GM21381 (cell line): ENCODE measurements at regions not wholly inside any gene's neighbourhood (a gene's known extent, or its start where the extent isn't known, plus 50 kb on each side); places are given as distances from the start of the nearest gene placed in this dataset.
"Not testable (repeated sequence)": the region's sequence is repeated elsewhere in the genome, so short reads cannot be mapped to it uniquely, and the experiment has no call there.

Experiments
- ATAC-seq: cut with Tn5 transposase; IDR thresholded peaks from one replicate; pipeline ENCODE4 v1.9.1; 2021; ENCODE audit warnings: mild to moderate bottlenecking, moderate library complexity; ENCODE audit not compliant: unreplicated experiment

DNA sequence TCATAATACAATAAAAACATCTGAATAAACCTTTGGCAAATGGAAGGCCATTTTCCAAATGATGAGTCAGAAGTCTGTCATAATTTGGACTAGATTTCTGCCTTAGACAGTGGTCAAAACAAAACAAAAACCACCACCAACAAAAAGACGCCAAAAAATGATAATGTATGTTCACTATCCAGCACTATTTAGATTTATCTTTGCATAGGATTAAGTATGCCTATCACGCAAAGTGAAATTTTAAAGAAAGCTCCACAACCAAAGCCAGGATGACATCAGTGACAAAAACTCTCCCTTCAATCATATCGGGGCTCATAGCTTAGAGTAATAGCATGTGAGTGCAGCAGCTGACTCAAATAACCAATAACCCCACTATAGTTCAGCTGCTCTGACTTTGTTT lies 201.9 kb downstream of the MOXD1 start:
- no peak for ATAC-seq

DNA sequence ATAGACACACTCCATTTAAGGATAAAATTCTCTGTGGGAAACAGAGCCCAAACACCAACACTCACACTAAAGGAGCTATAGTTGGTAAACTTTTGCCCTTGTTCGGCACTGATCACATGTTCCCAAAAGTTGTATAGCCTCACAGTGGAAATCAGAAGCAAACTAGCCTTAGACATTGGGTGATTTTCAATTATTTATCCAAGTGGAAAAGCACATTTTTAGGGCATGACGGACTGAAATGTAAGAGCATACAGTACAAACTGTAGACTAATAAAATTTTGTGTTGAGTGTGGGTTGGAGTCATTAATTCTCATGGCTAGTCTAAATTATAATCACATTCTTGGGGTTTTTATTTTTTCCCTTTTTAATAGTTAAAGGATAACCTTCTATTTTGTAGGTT lies 202.4 kb downstream of the MOXD1 start:
- no peak for ATAC-seq

DNA sequence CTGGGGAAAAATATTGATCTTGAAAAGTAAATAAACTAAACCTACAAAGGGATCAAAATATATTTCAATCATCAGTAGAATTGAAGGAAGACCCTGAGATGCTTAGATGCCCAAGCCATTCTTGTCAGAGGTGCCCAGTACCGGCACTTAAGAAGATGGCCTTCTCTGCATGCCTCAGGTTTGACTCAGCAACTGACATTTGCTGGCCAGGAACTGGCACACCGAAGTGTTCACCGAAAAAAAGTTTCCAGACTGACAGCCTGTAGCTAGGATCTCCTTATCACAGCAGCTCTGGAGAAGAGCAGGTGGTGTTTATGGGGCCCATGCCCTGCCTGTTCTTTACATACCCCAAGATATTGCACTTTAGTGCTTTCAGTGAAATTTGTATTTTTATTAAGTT lies 203.2 kb downstream of the MOXD1 start:
- no peak for ATAC-seq

GRCh38 chr6:132194529-132194928 lies 206.7 kb downstream of the MOXD1 start:
- ATAC-seq: no peak

GRCh38 chr6:132192631-132193030 lies 208.6 kb downstream of the MOXD1 start:
- no peak for ATAC-seq

DNA sequence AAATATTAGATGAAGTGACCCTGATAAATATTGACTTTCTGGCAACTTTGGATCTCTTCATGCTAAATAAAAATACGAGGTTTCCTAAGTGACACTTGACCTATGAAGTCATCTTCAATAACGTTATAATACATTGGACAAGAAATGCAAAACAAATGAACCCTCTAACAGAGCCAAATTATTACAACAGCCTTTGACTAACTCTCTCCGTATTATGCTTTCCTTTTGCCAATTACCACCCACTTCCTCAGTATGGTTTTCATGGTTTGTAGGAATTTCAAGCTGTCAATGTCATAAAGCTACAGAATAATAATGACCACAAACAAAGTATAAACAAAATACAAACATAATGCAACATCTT lies 210.5 kb downstream of the MOXD1 start:
- ATAC-seq: no peak

GRCh38 chr6:132190097-132190814 lies 211.0 kb downstream of the MOXD1 start:
- ATAC-seq: no peak

- ATAC-seq: no peak
Observed at GRCh38 chr6:132188556-132189264, 212.6 kb downstream of the MOXD1 start.

- ATAC-seq: no peak
Observed at GRCh38 chr6:132187816-132188215, 213.5 kb downstream of the MOXD1 start.

GRCh38 chr6:132184966-132185365 lies 216.3 kb downstream of the MOXD1 start:
- not testable (repeated sequence) for ATAC-seq

- ATAC-seq: no peak
Observed at GRCh38 chr6:132179955-132180354, 221.3 kb downstream of the MOXD1 start.

GRCh38 chr6:132174919-132175318 lies 223.7 kb upstream of the CCN2 start:
- no peak for ATAC-seq

GRCh38 chr6:132168961-132169360 lies 217.8 kb upstream of the CCN2 start:
- ATAC-seq: no peak

- no peak for ATAC-seq
Observed at GRCh38 chr6:132167929-132168892, 217.0 kb upstream of the CCN2 start.

- ATAC-seq: no peak
Observed at GRCh38 chr6:132166526-132167051, 215.4 kb upstream of the CCN2 start.

DNA sequence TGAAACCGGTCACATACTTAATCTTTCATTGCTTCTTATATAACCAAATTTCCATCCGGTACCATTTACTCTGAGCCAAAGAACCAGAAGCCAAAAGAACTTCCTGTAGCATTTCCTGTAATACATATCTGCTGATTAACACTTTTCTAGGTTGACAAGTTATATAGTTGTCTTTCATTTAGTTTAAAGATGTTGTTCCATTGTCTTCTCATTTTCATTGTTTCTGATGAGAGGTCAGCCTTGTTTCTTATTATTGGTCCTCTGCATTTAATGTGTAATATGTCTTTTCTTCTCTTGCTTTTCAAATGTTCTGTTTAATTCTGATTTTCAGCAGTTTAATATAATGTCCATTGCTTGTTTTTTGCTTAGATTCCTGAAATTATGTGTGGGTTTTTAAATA lies 214.5 kb upstream of the CCN2 start:
- ATAC-seq: no peak

DNA sequence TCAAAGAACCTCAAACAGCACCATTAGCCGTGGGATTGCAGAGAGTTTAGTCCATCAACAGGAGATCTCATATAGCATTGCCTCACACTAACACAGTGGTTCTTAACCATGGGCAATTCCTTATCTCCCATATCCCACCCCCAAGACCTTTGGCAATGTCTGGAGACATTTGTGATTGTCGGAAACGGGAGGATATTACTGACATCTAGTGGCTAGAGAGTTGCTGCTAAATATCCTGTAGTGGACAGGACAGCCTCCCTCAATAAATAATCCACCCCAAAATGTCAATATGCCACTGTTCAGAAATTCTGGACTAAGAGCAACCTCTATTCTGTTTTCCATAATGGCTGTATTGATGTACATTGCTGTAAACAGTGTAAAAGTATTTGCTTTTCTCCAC lies 210.1 kb upstream of the CCN2 start:
- ATAC-seq: no peak

DNA sequence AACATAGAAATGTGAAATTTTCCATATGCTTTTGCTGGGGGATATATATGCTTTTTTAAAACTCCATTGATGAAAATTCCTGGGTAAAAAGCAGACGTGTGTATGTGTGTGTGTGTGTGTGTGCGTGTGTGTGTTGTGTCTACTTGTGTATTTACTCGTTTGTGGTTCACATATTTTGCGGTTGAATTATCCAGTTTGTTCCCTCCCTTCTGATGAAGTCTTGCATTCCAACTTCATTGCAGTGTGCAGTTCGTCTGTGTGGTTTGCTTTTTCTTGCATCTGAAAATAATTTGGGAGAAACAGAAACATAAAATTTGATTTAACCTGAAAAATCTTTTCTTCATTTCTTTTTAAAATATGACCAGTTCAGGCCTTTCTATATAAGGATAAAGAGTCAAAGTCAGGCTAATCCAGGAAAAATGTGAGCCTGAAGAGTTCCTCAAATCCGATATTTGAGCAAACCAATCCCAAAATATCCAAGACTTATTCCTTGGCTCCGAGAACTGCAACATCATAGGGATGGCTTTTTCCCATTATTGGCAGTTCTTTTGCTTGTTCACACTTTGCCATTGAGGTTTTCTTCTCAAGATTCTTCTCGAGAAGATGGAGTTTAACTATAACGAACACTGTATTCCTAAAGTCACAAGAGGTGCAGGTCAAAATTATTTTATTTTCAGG lies 202.2 kb upstream of the CCN2 start:
- ATAC-seq: no peak

GRCh38 chr6:132147530-132148011 lies 196.4 kb upstream of the CCN2 start:
- no peak for ATAC-seq

DNA sequence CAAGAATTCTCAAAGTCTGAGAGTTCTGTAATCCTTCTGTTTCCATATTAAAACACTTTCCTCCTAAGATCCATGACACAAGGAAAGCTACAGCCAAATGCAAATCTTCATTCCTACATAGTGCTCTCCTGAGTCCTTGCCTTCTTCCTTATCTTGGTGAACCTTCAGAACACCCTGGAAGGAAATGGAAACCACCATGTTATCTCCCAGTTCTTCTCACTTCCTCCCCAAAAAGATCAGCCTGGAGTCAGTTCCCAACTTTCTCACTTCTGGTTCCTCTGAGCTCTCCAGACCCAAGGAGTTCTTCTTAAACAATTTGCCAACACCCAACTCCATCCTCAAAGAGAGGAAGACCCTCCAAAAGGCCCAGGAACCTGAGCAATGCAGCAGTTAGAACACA lies 193.3 kb upstream of the CCN2 start:
- no peak for ATAC-seq

DNA sequence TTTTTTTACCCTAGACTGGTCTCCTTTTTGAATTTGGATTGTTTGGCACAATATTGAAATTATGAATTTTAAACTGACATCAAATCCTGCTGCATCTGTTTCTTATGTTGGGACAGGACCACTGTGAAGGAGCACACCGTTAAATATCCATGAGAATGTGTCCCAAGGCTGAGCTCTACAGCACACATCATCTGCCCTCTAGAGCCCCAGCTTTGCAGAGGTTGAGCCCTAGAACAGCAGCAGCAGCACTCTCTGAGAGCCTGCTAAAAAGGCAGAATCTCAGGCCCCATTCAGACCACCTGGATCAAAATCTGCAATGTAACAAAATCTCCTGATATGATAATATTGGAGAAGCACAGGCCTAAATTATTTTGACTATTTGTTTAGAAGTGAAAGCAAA lies 192.1 kb upstream of the CCN2 start:
- ATAC-seq: no peak
